SHP77 treated with DMSO at 0.1 percent for 48 hours (cell line): ENCODE measurements at regions not wholly inside any gene's neighbourhood (a gene's known extent, or its start where the extent isn't known, plus 50 kb on each side); places are given as distances from the start of the nearest gene placed in this dataset.
A peak's percentile ranks its signal among the peaks of the same experiment; 100 is the strongest.

Experiments
- DNase-seq: peaks from one replicate; lab custom pipeline; 2025; lab: John Stamatoyannopoulos, UW

DNA sequence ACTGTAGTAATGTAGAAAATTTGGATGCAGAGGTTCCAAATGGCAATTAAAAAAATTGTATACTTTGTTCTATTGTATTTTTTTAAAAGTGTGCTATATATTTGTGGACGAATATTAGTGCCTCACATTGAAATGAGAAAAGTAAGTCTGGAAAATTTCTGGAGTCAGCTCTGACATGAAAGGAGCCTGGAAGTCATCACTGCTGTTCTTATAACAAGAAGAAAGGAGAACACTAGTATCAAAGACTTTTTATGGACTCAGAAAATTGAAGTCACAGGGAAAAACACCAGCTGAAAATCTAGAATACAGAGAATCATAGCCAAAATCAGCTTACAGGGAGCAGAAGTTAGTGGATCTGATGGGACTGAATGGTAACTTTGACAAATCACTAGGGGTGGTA lies 1450.7 kb upstream of the SPRY2 start:
- DNase-seq, result no peak

DNA sequence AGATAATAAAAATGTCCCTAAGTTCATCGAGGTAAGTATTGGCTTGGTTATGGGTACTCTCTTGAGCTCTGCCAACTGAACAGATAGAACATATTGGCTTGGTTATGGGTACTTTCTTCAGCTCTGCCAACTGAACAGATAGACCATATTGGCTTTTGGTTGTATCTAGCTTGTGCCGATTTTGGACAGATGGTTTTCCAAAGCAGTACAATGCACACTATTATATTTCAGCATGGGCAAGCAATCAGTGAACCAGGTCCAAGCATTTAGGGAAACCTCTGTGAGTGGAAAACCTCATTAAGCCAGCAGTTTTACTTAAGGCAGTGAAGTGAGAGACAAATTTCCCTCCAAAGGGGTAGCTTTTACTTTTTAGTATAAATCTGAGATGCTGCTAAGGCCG lies 1440.5 kb upstream of the SPRY2 start:
- no peak for DNase-seq

DNA sequence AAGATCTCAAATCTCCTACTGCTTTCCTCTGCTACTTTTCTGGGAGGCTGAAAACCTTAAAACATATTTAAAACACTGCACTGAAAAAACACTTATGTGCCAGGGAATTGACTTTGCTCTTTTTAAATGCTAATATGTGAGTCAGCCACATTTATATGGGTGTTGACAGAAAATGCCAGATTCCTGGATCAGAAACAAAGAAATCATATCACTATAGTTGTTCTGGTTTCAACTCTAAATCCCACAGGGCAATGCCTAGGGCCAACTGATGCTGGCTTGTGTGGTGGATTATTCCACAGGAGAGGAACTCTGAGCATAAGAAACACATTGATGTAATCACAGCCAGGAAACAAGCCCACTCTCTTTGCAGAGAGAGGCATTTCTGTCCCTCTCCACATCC lies 1439.0 kb upstream of the SPRY2 start:
- DNase-seq, result no peak

DNA sequence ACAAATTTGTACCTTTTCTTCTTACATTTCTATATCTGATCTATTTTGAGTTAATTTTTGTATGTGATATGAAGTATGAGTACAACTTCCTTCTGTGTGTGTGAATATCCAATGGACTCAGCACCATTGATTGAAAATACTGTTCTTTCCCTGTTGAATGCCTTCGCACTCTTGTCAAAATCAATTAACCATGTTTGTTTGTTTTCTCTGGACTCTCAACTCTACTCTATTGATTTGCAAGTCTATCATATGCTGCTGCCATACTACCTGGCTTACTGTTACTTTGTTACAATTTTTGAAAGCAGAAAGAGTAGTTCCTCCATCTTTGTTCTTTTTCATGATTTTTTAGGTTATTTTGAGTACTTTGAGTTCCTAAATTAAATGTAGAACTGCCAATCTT lies 1437.4 kb upstream of the SPRY2 start:
- DNase-seq, result no peak

DNA sequence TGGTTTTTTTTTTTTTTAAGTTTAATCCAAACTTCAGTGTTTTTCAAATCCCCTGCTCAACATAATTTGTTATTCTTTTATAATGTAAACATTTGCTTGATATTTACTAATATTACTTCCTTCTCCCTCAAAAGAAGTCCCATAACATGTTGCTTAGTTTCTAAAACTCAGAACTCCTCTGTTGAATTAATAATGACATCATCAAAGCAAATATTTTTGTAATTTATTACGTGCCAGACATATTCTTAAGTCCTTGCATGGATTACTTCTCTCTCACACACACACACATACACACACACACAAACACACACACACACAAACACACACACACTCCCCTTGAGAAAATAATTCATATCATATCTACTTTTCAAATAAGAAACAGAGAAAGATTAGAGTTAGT lies 1432.3 kb upstream of the SPRY2 start:
- DNase-seq, result no peak

DNA sequence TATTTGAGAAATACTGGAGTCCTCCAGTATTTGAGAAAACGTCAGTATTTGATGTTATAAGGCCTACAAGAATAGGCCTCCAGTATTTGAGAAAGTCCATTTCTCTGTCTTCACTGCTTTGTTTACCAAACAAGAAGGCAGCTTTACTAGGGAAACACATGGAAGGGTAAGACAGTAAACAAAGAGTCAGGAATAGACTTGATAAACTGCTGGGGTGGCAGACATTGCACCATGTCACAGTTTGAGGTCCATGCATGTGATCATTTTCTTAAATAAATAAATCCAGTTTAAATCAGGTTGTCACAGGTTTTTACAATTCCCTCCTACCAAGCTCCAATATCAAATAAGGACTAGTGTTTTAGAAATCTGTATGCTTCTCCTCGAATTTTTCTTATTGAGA lies 1431.0 kb upstream of the SPRY2 start:
- no peak for DNase-seq

DNA sequence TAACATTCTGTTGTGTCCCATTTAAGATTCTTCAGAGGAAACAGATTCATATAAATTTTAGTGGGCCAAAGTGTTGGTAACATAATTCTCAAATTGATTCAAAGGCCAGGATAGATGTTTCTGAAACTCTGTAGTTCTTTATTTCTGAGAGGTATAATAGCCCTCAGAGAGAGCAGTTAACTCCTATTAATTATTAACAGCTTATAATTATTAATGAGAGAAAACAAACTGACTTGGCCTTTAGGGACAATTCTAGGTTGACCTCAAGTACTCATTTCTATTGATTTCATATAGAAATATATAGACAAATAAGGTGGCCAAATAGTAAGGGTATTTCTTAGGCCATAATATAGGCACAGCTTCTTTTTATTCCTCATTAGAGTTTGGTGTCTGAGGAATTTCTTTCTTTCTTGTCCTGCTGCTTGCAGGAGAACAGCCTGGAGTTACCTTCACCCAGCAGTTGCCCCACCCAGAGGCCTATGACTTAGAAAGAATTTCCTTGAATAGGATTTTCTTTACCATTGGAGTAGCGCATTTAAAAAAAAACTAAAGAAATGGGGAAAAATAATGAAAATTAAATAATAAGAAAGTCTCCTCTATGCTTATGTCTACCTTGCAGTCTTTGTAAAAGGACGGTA lies 1430.1 kb upstream of the SPRY2 start:
- DNase-seq, result no peak

DNA sequence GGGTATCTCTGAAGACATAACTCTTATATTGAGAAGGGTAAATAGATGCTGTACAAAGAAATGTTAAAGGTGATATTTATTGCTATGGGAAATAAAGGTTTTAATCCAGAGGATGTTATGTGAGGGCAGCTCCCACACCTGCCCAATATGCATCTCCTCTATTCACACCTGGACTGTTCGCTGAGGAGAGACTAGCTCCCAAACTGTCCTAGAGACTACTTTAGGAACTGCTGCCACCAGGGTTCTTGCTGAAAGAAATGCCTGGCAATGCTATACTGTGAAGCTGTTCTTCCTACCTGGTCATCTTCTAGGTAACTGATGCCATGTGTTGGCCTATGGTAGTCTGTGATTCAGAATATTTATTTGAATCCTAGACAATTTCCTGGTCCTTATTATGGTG lies 1421.5 kb upstream of the SPRY2 start:
- no peak for DNase-seq

DNA sequence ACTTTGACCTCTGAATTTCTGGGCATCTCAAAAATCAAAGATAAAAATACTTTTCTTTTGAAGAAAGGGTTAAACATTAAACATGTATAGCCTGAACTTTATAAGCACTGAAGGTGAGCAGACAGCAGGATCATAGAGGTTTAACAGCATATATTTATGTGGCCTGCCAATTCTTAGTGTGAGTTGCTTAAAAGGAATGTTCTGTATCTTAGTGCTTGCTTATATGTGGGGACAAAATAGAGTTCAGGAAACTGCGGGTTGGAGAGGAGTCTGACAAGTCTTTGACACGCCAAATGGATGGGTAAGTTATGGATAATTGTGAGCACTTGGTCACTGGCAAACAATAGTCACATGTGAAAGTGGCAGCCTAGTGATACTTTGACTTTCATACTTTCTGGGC lies 1419.4 kb upstream of the SPRY2 start:
- no peak for DNase-seq

DNA sequence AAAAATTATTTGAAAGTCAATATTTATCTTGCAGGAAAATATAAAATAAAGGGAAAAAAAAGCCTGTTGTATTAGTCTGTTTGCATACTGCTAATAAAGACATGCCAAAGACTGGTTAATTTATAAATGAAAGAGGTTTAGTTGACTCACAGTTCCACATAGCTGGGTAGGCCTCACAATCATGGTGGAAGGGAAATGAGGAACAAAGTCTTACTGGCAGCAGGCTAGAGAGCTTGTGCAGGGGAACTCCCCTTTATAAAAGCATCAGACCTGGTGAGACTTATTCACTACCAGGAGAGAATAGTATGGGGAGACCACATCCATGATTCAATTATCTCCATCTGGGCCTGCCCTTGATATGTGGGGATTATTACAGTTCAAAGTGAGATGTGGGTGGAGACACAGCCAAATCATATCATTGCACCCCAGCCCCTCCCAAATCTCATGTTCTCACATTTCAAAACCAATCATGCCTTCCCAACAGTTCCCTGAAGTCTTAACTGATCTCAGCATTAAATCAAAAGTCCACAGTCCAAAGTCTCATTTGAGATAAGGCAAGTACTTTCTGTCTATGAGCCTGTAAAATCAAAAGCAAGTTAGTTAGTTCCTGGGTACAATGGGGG lies 1416.5 kb upstream of the SPRY2 start:
- DNase-seq, result no peak

DNA sequence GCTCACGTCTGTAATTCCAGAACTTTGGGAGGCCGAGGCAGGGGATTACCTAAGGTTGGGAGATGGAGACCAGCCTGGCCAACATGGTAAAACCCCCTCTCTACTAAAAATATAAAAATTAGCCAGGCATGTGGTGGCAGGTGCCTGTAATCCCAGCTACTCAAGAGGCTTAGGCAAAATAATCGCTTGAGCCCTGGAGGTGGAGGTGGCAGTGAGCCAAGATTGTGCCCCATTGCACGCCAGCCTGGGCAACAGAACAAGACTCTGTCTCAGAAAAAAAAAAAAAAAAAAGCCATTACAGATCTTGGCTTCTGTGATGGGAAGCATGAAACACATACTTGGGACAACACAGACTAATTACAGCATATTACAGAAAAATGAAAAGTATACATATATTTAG lies 1404.5 kb upstream of the SPRY2 start:
- DNase-seq, result peak; percentile 7

DNA sequence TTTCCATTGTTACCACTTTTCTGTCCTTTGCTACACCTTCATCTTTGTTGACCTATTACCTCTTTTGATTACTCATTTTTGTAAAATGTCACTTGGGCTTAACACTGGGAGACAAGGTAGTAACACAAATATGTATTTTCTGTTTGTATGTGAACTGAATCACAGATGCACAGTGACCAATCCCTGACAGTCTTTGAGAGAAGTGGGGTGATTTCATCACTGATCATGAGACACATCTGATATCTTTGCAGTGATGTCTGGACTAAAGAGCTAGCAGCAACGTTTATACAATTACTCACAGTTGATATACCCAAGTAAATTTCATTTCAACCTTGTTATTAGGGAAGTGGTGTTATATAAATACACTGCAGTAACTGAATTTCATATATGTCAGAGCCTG lies 1397.4 kb upstream of the SPRY2 start:
- no peak for DNase-seq

DNA sequence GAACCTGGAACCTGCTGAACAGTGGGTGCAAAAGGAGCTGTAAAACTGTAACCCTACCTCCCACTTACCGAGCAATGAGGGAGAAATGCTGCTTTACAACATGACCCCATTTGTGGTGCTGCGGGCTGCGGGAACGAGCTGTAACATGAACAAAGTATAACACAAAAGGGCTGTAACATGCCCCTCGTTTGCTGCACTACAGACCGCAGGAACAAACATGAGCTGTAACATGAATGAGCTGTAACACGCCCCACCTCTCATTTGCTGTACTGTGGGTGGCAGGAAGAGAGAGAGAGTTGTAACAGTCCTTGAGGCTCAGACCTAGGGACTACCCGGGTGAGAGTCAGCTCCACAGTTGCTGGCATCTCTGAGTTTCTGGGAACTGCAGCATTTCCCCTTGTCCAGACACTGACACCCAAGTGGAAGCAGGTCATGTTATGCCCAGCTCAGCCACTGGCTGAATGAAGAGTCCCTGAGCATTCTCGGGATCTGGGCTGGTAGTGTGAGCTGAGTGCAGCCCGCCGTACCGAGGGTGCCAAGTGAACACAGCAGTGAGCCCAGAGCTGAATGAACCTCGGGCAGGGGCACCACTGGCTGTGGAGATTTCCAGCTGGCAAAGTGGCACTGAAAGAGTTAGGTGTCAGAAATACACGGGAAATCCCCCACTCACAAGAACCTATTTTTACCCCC lies 1385.3 kb upstream of the SPRY2 start:
- no peak for DNase-seq

DNA sequence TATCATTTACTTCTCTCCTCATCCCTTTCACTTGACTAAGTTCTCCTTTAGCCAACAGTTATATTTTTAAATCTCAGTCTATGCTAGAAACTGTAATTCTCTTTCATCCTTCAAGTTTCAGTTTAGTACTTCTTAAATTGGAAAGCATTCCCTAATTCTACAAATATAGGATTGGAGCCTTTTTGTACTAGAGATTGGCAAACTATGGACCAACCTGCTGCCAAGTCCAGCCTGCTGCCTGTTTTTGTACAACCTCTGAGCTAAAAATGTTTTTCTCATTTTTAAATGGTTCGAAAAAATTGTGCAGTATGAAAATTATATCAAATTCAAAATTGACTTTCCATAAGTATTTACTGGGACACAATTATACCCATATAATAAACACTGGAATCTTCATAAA lies 1381.5 kb upstream of the SPRY2 start:
- no peak for DNase-seq

DNA sequence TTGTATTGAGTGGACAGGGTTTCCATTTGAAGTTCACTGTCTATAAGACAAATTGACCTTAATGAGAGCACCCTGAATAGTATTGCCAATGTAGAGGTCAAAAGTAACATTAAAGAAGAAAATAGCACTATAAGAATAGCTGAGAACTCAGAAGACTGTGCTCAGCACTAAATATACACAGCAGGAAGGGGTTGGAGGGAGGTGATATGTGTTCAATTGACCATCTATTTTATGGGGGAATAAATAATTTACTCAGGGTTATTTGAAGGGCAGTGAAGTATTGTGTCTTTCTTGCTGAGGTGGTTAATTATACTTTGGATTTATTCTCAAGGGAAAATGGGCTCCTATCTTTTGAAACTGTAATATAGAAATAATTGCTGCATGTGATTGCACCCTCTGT lies 1380.5 kb upstream of the SPRY2 start:
- no peak for DNase-seq

DNA sequence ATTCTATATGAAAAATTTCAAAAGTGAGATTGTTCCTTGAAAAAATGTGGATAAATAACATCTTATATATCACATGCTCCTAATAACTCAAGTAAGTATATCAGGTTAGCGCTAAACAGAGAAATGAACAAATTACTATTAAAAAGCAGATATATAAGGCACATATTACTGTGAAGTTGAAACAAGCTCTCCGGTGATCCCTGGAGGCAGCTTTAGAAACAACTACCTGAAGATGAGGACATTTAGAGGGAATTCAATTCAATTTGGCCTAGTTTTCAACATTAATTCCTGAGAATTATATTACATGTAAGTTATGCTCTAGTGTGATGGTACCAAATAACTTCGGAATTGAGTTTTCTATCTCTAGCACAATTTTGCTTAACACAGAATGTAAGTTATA lies 1373.6 kb upstream of the SPRY2 start:
- DNase-seq, result no peak

DNA sequence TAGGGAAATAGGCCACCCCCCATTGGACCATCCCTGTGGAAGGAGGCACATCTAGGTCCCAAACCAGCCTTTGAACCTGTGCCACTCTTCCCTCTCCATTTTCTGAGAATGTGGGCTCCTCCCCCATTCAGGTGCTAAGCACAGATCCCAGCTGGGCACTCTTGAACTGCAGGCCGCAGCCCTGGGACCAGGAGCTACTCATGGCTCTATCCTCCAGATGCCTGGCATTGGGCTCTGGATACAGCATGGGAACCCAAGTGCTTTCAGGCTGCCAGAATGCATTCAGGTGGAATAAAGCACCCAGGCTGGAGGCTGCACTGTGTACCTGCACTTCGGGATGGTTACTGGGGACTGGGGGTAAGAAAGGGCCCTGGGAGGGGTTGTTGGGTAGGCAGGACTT lies 1372.3 kb upstream of the SPRY2 start:
- DNase-seq, result no peak

DNA sequence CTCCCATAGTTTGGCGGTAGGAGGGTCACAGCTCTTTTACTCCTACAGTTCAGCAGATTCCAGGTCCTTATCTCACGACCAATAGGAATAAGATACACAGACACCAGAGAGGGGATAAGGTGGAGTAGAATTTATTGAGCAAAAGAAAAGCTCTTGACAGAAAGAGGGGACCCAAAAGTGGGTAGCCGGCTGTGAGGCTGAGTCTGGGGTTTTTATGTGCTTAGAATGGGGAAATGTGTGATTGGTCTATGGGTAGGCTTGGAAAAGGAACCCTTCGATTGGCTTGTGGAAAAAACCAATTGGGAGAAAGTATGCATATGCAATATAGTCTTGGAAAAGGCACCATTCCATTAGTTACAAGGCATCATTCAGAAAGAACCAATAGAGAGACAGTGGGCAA lies 1356.9 kb upstream of the SPRY2 start:
- no peak for DNase-seq

DNA sequence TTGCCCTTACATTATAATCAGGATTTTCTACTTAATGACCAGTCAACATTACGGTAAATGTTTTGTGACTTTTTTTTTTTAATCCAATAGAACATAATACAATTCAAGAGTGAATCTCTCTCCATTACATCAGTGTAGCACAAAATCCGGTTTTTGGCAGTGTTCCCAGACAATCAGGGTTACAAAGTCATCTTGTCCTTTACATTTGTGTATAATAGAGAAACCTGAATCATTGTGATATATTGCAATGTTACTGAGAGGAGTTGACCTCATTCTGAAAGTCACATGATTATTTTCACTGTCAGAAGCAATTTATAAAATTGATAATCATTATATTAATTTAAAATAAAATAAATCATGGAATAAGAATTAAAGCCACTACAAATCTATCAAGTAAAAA lies 1346.0 kb upstream of the SPRY2 start:
- DNase-seq, result peak; percentile 37

DNA sequence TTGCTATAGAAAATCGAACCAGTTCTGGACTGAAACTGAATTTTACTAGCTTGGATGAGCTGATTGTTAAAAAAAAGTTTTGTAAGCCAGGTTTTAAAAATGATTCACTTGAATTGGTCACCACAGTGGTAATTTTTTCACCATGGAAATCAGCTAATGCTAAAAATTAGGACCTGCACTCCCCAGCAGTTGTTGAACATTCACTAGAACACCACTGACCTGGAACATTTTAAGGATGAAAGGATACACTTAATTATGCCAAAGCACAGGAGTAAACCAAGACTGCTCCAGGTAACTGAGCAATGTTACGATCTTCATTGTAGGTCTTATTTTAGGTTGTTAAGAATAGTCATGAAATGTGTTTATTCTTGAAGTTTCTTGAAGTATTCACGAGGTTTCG lies 1342.6 kb upstream of the SPRY2 start:
- DNase-seq, result no peak

DNA sequence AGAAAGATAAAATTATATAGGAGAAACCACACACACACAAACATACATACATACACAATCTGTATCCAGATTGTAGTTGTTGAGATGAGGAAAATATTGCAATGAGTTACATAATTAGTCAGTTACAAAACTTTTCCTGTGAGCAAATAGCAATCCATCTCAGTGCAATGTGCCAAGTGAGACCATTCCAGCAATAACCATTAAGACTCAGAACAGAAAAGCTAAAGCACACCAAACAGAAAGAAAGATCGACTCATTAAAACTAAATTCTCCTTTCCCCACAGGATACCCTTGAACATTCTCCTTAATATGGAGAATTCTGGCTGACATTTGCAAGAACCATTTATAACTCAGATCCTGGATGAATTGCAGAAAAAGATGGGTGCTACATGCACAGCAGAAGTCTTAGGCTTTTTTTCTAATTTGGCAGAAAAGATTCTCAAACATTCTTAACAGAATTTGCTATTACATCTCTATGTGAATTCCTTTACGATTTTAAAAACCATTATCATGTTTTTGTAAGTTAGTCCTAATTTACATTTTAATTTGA lies 1341.2 kb upstream of the SPRY2 start:
- no peak for DNase-seq

DNA sequence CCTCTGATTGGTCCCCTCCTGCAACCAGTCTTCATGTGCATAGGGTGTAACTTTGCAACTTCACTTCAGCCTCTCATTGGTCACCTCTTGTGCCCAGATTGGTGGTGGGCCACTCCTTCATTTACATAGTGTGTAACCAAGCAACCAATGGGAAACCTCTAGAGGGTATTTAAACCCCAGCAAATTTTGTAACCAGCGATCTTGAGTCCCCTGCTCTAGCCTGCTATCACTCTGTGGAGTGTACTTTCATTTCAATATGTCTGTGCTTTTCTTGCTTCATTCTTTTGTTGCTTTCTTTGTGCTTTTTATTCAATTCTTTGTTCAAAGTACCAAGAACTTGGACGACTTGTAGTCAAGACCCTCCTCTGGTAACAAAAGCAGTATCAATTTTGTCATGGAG lies 1336.9 kb upstream of the SPRY2 start:
- no peak for DNase-seq

DNA sequence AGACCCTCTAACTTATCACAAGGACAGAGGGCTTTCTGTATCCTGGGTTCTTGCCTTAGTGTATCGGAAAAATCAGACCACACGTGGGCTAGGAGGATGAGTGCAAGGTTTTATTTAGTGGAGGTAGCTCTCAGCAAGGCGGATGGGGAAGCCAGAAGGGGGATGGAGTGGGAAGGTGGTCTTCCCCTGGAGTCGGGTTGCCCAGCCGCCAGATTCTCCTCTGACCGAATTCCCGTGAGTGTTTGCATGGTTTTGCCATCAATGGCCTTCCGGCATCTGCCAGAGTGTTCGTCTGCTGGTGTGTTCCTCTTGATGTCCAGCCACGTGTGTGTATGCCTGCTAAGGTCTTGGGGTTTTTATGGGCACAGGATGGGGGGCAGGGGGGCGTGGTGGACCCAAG lies 1335.1 kb upstream of the SPRY2 start:
- no peak for DNase-seq

DNA sequence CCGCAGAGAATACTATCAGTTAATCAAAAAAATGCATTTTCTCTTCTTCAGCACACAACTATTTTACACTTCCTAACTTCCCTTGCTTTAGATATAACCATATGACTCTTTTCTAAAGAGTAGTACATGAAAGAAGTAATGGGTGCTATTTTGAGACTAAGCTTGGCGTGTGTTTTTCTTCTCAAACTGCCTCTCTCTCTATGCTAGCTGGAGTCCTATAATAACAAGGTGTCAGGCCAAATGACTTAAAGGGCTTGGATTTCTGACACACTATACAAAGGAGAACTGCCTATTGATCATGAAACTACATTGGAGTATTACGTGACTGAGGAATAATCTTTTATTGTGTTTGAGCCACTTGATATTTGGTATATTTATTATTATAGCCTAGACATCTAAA lies 1330.1 kb upstream of the SPRY2 start:
- no peak for DNase-seq
